ENCODE measurements at regions not wholly inside any gene's neighbourhood (a gene's known extent, or its start where the extent isn't known, plus 50 kb on each side); places are given as distances from the start of the nearest gene placed in this dataset.

- TF ChIP-seq CTCF (IDR thresholded peaks at IDR 0.05; ENCODE audit: borderline replicate concordance, extremely low read depth, low read length, poor library complexity, severe bottlenecking) (no peak), EZH2 (IDR thresholded peaks at IDR 0.05; ENCODE audit: borderline replicate concordance, low read depth, low read length, severe bottlenecking) (no peak)
Measured at GRCh38 chr2:21453723-21454450, 330.1 kb downstream of the TDRD15 start.

All from DND-41 (cell line).